Neural progenitor cell (in vitro differentiated cells): ENCODE measurements at regions not wholly inside any gene's neighbourhood (a gene's known extent, or its start where the extent isn't known, plus 50 kb on each side); places are given as distances from the start of the nearest gene placed in this dataset.

Experiments
- CTCF ChIP-seq: fragments of 200-600 bp; sonication (generic); IDR thresholded peaks from 2 replicates; pipeline ENCODE4 v1.5.1; 2017; ENCODE audit warnings: antibody characterized with exemption, mild to moderate bottlenecking
- EZH2 ChIP-seq: fragments of 200-600 bp; sonication (generic); IDR thresholded peaks from 2 replicates; pipeline ENCODE4 v1.6.1; 2017; ENCODE audit warnings: antibody characterized with exemption, mild to moderate bottlenecking, moderate library complexity

DNA sequence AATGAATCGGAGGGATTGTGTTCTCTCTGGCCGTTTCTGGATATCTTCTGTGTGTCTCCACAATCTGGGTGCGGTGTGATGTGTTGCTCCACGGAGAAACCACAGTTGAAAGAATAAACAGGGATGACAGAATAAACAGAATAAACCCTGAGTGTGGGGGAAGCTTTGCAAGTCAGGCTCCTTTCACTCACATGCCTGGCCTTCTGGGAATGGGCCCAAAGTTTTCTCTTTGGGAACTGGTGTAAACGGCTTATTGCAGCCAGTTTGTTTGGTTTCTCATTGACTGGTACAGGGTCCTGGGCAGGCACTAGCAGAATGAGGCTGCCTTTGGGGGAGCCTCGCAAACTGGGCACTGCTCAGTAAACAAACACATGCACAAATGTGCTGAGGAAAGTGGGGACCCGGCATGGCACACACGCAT lies 324.7 kb downstream of the DLEU7 start:
- no peak for TF ChIP-seq CTCF
- no peak for TF ChIP-seq EZH2
